ENCODE measurements at regions not wholly inside any gene's neighbourhood (a gene's known extent, or its start where the extent isn't known, plus 50 kb on each side); places are given as distances from the start of the nearest gene placed in this dataset.
A peak's percentile ranks its signal among the peaks of the same experiment; 100 is the strongest.
"Not testable (repeated sequence)": the region's sequence is repeated elsewhere in the genome, so short reads cannot be mapped to it uniquely, and the experiment has no call there.

GRCh38 chr16:16722666-16723065, 343.7 kb downstream of the NPIPA7 start:
- ATAC-seq, H3K36me3 Mint-ChIP-seq, H3K9me3 Mint-ChIP-seq, H3K4me3 Mint-ChIP-seq, H3K27me3 Mint-ChIP-seq, POLR2A ChIA-PET, DNase-seq, H3K4me1 Mint-ChIP-seq, H3K27ac Mint-ChIP-seq: not testable (repeated sequence)

GRCh38 chr16:16723819-16724519, 345.0 kb downstream of the NPIPA7 start:
- H3K27me3 Mint-ChIP-seq, POLR2A ChIA-PET, H3K4me3 Mint-ChIP-seq, ATAC-seq, H3K4me1 Mint-ChIP-seq, H3K9me3 Mint-ChIP-seq, H3K36me3 Mint-ChIP-seq, DNase-seq, H3K27ac Mint-ChIP-seq: not testable (repeated sequence)

GRCh38 chr16:16727048-16727447, 348.1 kb downstream of the NPIPA7 start:
- H3K27ac Mint-ChIP-seq, H3K4me1 Mint-ChIP-seq, H3K27me3 Mint-ChIP-seq, ATAC-seq, H3K36me3 Mint-ChIP-seq, POLR2A ChIA-PET, DNase-seq, H3K9me3 Mint-ChIP-seq, H3K4me3 Mint-ChIP-seq: not testable (repeated sequence)

GRCh38 chr16:16742573-16742972, 363.6 kb downstream of the NPIPA7 start:
- H3K4me3 Mint-ChIP-seq, H3K27ac Mint-ChIP-seq, ATAC-seq, H3K36me3 Mint-ChIP-seq, POLR2A ChIA-PET, H3K9me3 Mint-ChIP-seq, H3K27me3 Mint-ChIP-seq, H3K4me1 Mint-ChIP-seq, DNase-seq: not testable (repeated sequence)

- H3K9me3 Mint-ChIP-seq, H3K27me3 Mint-ChIP-seq, H3K36me3 Mint-ChIP-seq, DNase-seq, POLR2A ChIA-PET, H3K4me3 Mint-ChIP-seq, H3K4me1 Mint-ChIP-seq, H3K27ac Mint-ChIP-seq, ATAC-seq: not testable (repeated sequence)
Observed at GRCh38 chr16:16754992-16755667, 376.2 kb downstream of the NPIPA7 start.

- ATAC-seq (no peak), DNase-seq (no peak)
- Mint-ChIP-seq H3K4me1 (no peaks in the 10 kb centered on the region), H3K27ac (no peak overlapping the region), H3K36me3 (no peaks in the 10 kb centered on the region), H3K4me3 (no peak overlapping the region), H3K9me3 (peaks cover 0 to 13% (median 4%) of the 10 kb centered on the region in 9 donors), H3K27me3 (peaks cover 0 to 15% (median 11%) of the 10 kb centered on the region in 5 donors)
- POLR2A ChIA-PET: no interaction called here
Observed at GRCh38 chr16:16763449-16763848, 384.5 kb downstream of the NPIPA7 start.

- Mint-ChIP-seq H3K27me3 (peaks cover 6 to 27% (median 21%) of the 10 kb centered on the region in 5 donors), H3K9me3 (peaks cover 0 to 13% (median 0%) of the 10 kb centered on the region in 9 donors)
- H3K4me3 Mint-ChIP-seq, H3K4me1 Mint-ChIP-seq, H3K36me3 Mint-ChIP-seq, ATAC-seq, H3K27ac Mint-ChIP-seq, POLR2A ChIA-PET, DNase-seq: not testable (repeated sequence)
Observed at GRCh38 chr16:16770717-16771116, 391.8 kb downstream of the NPIPA7 start.

- Mint-ChIP-seq H3K9me3 (peaks cover 0 to 3% (median 0%) of the 10 kb centered on the region in 9 donors), H3K27me3 (peaks cover 13 to 42% (median 31%) of the 10 kb centered on the region in 5 donors), H3K27ac (no peak overlapping the region), H3K4me1 (no peaks in the 10 kb centered on the region), H3K36me3 (no peaks in the 10 kb centered on the region), H3K4me3 (no peak overlapping the region)
- ATAC-seq: no peak
- DNase-seq: no peak
- POLR2A ChIA-PET: no interaction called here
Observed at GRCh38 chr16:16774389-16774788, 395.4 kb downstream of the NPIPA7 start.

- Mint-ChIP-seq H3K27me3 (peaks cover 11 to 52% (median 38%) of the 10 kb centered on the region in 5 donors), H3K9me3 (peaks cover 0 to 2% (median 0%) of the 10 kb centered on the region in 9 donors), H3K27ac (no peak overlapping the region), H3K4me3 (no peak overlapping the region), H3K4me1 (no peaks in the 10 kb centered on the region), H3K36me3 (no peaks in the 10 kb centered on the region)
- ATAC-seq (no peak), DNase-seq (no peak)
- POLR2A ChIA-PET: no interaction called here
Observed at GRCh38 chr16:16778332-16778731, 399.4 kb downstream of the NPIPA7 start.

GRCh38 chr16:16780588-16780987, 401.6 kb downstream of the NPIPA7 start:
- ATAC-seq (no peak), DNase-seq (no peak)
- Mint-ChIP-seq H3K27ac (peak overlapping the region in 1 of 10 donors; percentile 68), H3K4me3 (no peak overlapping the region), H3K4me1 (no peaks in the 10 kb centered on the region), H3K9me3 (peaks cover 0 to 2% (median 0%) of the 10 kb centered on the region in 9 donors), H3K36me3 (no peaks in the 10 kb centered on the region), H3K27me3 (peaks cover 7 to 45% (median 29%) of the 10 kb centered on the region in 5 donors)
- POLR2A ChIA-PET: no interaction called here

GRCh38 chr16:16782153-16782552, 403.2 kb downstream of the NPIPA7 start:
- no peak for ATAC-seq
- peaks cover 0 to 2% (median 0%) of the 10 kb centered on the region in 9 donors for H3K9me3 Mint-ChIP-seq
- no peaks in the 10 kb centered on the region for H3K4me1 Mint-ChIP-seq
- no peak overlapping the region for H3K27ac Mint-ChIP-seq
- no peak for DNase-seq
- POLR2A ChIA-PET: interaction anchor here (0.6 kb wide), 1 partner anchor 27 kb away, joined by 3 read pairs; no protein-coding TSS in a partner anchor
- no peak overlapping the region for H3K4me3 Mint-ChIP-seq
- H3K27me3 Mint-ChIP-seq: peaks cover 2 to 36% (median 21%) of the 10 kb centered on the region in 5 donors
- H3K36me3 Mint-ChIP-seq: no peaks in the 10 kb centered on the region

GRCh38 chr16:16788004-16788403, 409.1 kb downstream of the NPIPA7 start:
- no peak for ATAC-seq
- H3K4me3 Mint-ChIP-seq: no peak overlapping the region
- POLR2A ChIA-PET: no interaction called here
- H3K27me3 Mint-ChIP-seq: peaks cover 1 to 8% (median 2%) of the 10 kb centered on the region in 5 donors
- peaks cover 0 to 26% (median 9%) of the 10 kb centered on the region in 9 donors for H3K9me3 Mint-ChIP-seq
- H3K36me3 Mint-ChIP-seq: peaks cover 0 to 5% (median 2%) of the 10 kb centered on the region in 3 donors
- H3K27ac Mint-ChIP-seq: peak overlapping the region in 1 of 10 donors; percentile 41
- DNase-seq: no peak
- peaks cover 0 to 2% (median 0%) of the 10 kb centered on the region in 4 donors for H3K4me1 Mint-ChIP-seq

GRCh38 chr16:16790597-16790996, 411.7 kb downstream of the NPIPA7 start:
- peaks cover 0 to 26% (median 9%) of the 10 kb centered on the region in 9 donors for H3K9me3 Mint-ChIP-seq
- POLR2A ChIA-PET: no interaction called here
- H3K36me3 Mint-ChIP-seq: peaks cover 0 to 10% (median 2%) of the 10 kb centered on the region in 3 donors
- peaks cover 0 to 2% (median 0%) of the 10 kb centered on the region in 4 donors for H3K4me1 Mint-ChIP-seq
- ATAC-seq (no peak), DNase-seq (no peak)
- no peak overlapping the region for H3K4me3 Mint-ChIP-seq
- H3K27me3 Mint-ChIP-seq: peaks cover 1 to 20% (median 6%) of the 10 kb centered on the region in 5 donors
- H3K27ac Mint-ChIP-seq: no peak overlapping the region

All from naive thymus-derived CD8-positive, alpha-beta T cell (primary cell).